Activated CD4-positive, alpha-beta T cell treated with anti-CD3 and anti-CD28 coated beads, Interleukin-2, amount 10 ng/mL, durations not matched to agents 24 days and 14 days (primary cell): ENCODE measurements at regions not wholly inside any gene's neighbourhood (a gene's known extent, or its start where the extent isn't known, plus 50 kb on each side); places are given as distances from the start of the nearest gene placed in this dataset.
"Not testable (repeated sequence)": the region's sequence is repeated elsewhere in the genome, so short reads cannot be mapped to it uniquely, and the experiment has no call there.

Source experiments
- DNase-seq: peaks from one replicate; pipeline ENCODE4 v3.0.0; 2022
- H3K27ac Mint-ChIP-seq: one replicate; pipeline ENCODE4 v1.8.0; 2022; ENCODE audit warnings: mild to moderate bottlenecking, mixed read lengths
- H3K27me3 Mint-ChIP-seq: one replicate; pipeline ENCODE4 v1.8.0; 2022; ENCODE audit warnings: mixed read lengths
- H3K36me3 Mint-ChIP-seq: one replicate; pipeline ENCODE4 v1.8.0; 2022; ENCODE audit warnings: low read depth, mild to moderate bottlenecking, mixed read lengths
- H3K4me1 Mint-ChIP-seq: one replicate; pipeline ENCODE4 v1.8.0; 2021; ENCODE audit warnings: mixed read lengths
- H3K4me3 Mint-ChIP-seq: one replicate; pipeline ENCODE4 v1.8.0; 2022; ENCODE audit warnings: mild to moderate bottlenecking, moderate library complexity, mixed read lengths
- H3K9me3 Mint-ChIP-seq: one replicate; pipeline ENCODE4 v1.8.0; 2021; ENCODE audit warnings: mixed read lengths
- intact Hi-C: fragments of 100-400 bp; cut with micrococcal nuclease; formaldehyde crosslinking; loops from one replicate; pipeline ENCODE4 v1.15.1; 2023

DNA sequence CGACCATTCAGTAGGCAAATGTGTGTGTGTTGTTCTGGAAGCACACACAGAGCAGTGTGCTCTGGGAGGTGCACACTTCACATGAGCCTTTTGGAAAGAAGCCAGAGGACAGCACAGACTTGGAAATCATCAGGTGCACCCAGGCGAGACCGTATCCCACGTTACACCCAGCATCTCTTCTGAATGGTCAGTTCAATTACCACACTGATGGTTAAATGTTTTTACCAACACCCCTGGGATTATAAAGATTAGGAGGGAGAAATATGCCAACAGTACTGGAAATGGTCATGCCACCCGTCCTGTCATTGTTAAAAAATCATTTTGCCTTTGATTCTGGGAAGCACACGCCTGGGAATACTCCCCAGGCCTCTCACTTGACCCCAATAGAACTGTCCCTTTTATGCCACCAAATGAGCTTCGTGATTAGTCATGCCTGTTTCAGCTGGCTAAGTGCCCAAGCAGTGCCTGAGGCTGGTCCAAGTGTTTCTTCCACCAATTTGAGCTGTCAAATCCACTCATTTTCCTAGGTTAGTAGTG lies 183.7 kb downstream of the NRP2 start:
- Mint-ChIP-seq H3K9me3 (peaks cover 4% of the 10 kb centered on the region), H3K27me3 (peaks cover 37% of the 10 kb centered on the region), H3K4me1 (peaks cover 17% of the 10 kb centered on the region), H3K27ac (no peak overlapping the region), H3K36me3 (no peaks in the 10 kb centered on the region), H3K4me3 (no peak overlapping the region)
- intact Hi-C loops: no loop called here
- no peak for DNase-seq

DNA sequence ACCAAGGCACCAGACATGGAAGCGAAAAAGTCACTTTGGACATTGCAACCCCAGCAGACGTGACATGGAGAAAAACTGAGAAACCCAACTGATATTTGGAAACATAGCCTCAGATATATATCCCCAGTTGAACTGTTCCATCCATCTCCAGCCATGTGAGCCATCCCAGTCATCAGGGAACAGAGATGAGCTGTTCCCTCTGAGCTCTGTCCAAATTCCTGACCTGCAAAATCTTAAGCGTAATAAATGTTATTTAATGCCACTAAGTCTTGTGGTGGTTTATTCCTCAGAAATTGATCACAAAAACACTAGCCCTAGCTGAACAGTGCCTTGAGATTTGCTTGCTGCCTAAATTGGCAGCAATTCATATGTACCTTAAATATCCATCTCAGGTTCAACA lies 182.8 kb downstream of the NRP2 start:
- H3K27ac Mint-ChIP-seq: no peak overlapping the region
- H3K27me3 Mint-ChIP-seq: peaks cover 35% of the 10 kb centered on the region
- intact Hi-C loops: no loop called here

DNA sequence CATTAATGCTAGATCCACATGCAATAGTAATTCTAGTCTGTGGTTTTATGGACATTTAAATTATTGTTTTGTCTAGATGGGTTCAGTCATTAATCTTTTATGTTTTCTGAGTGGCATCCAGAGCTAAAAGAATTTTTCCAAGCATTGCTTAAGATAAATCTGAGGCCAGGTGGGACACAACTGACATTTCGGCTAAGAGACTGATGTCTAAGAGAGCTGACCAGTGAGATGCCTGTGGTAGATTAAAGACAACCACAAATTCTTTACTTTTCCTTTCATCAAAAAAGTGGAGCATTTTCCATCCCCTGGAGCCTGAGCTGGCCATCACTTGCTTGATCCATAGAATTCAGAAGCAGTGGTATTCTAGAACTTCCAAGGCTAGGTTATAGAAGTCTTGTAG lies 182.2 kb downstream of the NRP2 start:
- intact Hi-C loops: no loop called here

More for the DNA sequence above, 182.8 kb downstream of the NRP2 start:
- no peak for DNase-seq
- peaks cover 17% of the 10 kb centered on the region for H3K4me1 Mint-ChIP-seq
- H3K36me3 Mint-ChIP-seq: no peaks in the 10 kb centered on the region
- H3K9me3 Mint-ChIP-seq: peaks cover 4% of the 10 kb centered on the region
- no peak overlapping the region for H3K4me3 Mint-ChIP-seq

DNA sequence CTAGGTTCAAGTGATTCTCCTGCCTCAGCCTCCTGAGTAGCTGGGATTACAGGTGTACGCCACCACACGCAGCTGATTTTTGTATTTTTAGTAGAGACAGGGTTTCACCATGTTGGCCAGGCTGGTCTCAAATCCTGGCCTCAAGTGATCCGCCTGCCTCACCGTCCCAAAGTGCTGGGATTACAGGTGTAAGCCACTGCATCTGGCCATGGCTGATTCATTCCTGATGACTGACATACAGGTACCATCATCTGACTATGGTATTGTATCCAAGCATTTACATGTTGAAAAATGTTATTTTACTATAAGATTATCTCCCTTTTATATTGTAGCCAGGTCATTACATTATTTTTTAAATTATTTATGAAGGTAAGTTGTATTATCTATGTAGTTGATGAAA lies 180.5 kb downstream of the NRP2 start:
- DNase-seq, intact Hi-C loops, H3K4me3 Mint-ChIP-seq, H3K36me3 Mint-ChIP-seq, H3K27ac Mint-ChIP-seq, H3K9me3 Mint-ChIP-seq, H3K4me1 Mint-ChIP-seq: not testable (repeated sequence)
- peaks cover 38% of the 10 kb centered on the region for H3K27me3 Mint-ChIP-seq

More for the DNA sequence above, 182.2 kb downstream of the NRP2 start:
- no peak for DNase-seq
- H3K9me3 Mint-ChIP-seq: peaks cover 4% of the 10 kb centered on the region
- H3K4me3 Mint-ChIP-seq: no peak overlapping the region
- H3K4me1 Mint-ChIP-seq: peaks cover 16% of the 10 kb centered on the region
- H3K36me3 Mint-ChIP-seq: no peaks in the 10 kb centered on the region
- no peak overlapping the region for H3K27ac Mint-ChIP-seq
- peaks cover 36% of the 10 kb centered on the region for H3K27me3 Mint-ChIP-seq

DNA sequence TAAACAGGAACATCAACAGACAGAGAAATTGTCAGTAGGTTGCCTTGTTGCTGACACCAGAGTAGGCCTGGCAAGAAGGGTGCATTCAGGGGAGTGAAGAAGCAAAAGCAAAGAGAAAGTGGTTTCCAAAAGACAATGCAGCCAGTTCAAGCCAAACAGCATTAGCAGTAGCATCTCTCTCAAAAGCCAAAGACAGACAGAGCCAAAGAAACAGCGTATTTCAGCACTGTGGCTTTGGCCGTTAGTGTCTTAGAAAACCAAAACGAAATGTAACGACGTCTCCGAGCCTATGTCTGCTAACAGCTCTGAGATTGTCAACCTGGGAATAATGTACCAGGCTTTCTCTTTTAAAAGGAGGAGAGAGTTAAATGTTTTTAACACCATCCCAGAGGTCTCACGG lies 178.6 kb downstream of the NRP2 start:
- Mint-ChIP-seq H3K4me1 (no peaks in the 10 kb centered on the region), H3K27me3 (peaks cover 29% of the 10 kb centered on the region), H3K9me3 (no peaks in the 10 kb centered on the region), H3K4me3 (no peak overlapping the region), H3K27ac (no peak overlapping the region), H3K36me3 (no peaks in the 10 kb centered on the region)
- intact Hi-C loops: no loop called here
- DNase-seq: no peak

DNA sequence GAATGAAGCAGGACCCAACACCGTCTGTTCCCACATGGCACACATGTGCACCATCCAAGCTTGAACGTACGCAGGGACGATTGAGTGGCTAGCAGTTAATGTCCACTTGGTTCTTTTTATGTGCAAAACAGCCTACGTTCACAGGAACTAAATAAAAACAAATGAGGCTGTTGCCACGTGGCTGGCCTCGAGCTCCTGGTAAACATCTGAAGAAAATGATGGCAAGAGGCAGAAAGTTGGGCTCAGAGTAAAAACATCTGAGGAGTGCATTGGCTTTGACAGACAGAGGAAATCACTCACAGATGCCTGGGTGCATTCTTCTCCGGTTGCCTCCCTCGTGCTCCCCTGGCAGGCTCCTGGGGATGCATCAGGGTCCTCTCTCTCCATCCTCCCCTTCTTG lies 177.9 kb downstream of the NRP2 start:
- no peaks in the 10 kb centered on the region for H3K36me3 Mint-ChIP-seq
- H3K4me3 Mint-ChIP-seq: no peak overlapping the region

DNA sequence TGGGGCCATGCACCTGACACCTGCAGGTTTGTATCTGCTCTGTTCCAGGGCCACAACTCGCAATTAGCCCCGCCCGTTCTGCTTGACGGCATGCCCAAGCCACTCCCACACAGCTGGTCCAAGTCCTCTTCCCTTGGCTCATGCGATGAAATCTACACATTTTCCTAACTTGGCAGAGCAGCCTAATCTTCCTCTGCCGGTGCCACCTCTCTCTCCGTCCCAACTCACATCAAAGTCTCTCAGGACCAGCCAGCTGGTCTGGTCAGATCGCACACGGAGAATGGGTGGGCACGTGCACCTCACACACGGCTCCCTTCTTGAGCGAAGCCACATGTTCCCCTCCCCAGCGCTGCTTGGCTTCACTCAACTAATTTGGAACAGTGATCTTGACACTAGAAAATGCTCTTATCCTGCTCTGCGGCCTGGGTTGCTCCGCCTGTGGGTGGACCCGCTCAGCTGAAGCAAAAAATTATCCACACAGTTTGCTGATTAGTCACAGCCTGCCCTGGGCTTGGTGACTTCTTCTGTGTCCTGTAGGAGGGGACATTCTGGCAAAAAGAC lies 176.7 kb downstream of the NRP2 start:
- no peak overlapping the region for H3K4me3 Mint-ChIP-seq
- intact Hi-C loops: no loop called here
- H3K4me1 Mint-ChIP-seq: no peaks in the 10 kb centered on the region
- no peak overlapping the region for H3K27ac Mint-ChIP-seq
- no peaks in the 10 kb centered on the region for H3K9me3 Mint-ChIP-seq
- no peaks in the 10 kb centered on the region for H3K36me3 Mint-ChIP-seq
- no peak for DNase-seq
- H3K27me3 Mint-ChIP-seq: peaks cover 13% of the 10 kb centered on the region

More for the DNA sequence above, 177.9 kb downstream of the NRP2 start:
- Mint-ChIP-seq H3K9me3 (no peaks in the 10 kb centered on the region), H3K27ac (no peak overlapping the region), H3K4me1 (no peaks in the 10 kb centered on the region), H3K27me3 (peaks cover 24% of the 10 kb centered on the region)
- DNase-seq: no peak
- intact Hi-C loops: no loop called here

DNA sequence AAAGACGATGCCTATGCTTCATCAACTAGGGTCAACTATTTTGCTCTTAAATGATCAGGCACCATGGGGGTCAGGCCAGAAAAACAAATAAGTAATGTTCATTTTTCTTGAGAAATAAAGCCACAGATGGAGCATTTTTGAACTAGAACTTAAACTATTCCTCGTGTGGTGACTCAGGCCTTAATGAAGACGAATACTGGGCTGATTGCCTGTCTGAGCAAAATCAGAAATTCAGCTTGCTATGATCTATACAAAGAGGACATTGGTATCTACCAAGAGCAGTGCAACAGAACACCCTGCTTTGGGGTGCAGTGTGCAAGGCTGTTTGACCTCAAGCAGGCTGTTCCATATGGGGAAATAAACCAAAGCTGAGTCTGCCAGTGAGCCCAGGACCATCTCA lies 176.0 kb downstream of the NRP2 start:
- no peak overlapping the region for H3K27ac Mint-ChIP-seq
- H3K27me3 Mint-ChIP-seq: peaks cover 11% of the 10 kb centered on the region
- no peak for DNase-seq
- H3K4me1 Mint-ChIP-seq: no peaks in the 10 kb centered on the region
- intact Hi-C loops: no loop called here
- no peaks in the 10 kb centered on the region for H3K36me3 Mint-ChIP-seq
- no peak overlapping the region for H3K4me3 Mint-ChIP-seq
- H3K9me3 Mint-ChIP-seq: no peaks in the 10 kb centered on the region

DNA sequence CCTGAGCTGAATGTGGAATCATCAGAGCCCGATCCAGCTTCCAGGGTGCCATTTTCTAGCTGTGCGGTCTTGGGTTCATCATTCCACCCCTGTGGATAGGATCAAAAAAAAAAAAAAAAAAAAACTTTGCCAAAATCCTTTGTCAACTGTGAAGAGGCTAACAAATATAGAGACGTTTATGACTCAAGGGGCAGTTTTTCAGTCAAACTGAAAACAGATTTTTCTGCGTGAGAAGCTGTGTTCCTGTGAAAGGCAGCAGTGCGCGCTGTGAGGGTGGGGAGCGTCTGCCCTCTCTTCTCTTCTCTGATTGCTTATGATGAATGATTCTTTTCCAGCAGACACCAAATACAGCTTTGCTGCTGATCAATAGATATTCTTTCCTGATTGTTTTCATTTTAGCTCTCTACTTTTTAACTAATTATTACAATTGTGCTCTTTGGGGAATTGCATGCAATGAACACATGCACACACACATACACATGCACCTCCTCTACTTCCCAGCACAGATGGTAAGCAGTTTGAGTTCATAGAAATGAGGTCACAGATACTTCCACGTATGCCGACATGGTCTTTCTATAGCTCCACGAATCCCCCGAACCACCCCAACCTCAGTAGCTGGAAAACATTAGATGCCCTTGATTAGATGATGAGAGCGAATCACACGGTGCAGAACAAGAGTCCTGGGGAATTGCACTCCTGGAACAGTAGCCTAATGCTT lies 175.4 kb downstream of the NRP2 start:
- Mint-ChIP-seq H3K4me1 (no peaks in the 10 kb centered on the region), H3K4me3 (no peak overlapping the region), H3K36me3 (no peaks in the 10 kb centered on the region), H3K9me3 (no peaks in the 10 kb centered on the region), H3K27ac (no peak overlapping the region), H3K27me3 (peaks cover 10% of the 10 kb centered on the region)
- intact Hi-C loops: no loop called here
- no peak for DNase-seq

DNA sequence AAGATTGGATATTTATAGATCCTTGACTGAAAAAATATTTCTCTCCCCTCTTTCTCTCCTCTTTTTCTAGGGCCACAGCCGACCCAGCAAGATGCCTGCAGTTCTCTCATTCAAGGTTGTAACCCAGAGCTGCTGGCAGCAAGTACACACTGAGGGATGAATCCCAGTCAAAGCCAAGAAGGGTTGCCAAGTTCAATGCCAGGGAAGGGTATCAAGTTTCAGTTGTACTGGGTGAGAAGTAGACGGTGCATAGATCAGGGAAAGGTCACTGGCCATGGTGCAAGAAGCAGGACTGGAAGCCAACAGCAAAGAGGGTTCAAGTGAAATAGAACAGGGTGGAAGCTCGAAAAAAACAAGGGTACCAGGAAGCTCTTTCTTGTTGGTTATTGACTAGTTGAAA lies 170.2 kb downstream of the NRP2 start:
- Mint-ChIP-seq H3K27me3 (peaks cover 4% of the 10 kb centered on the region), H3K36me3 (no peaks in the 10 kb centered on the region), H3K4me1 (no peaks in the 10 kb centered on the region), H3K9me3 (no peaks in the 10 kb centered on the region), H3K27ac (no peak overlapping the region), H3K4me3 (no peak overlapping the region)
- intact Hi-C loops: no loop called here
- DNase-seq: no peak

DNA sequence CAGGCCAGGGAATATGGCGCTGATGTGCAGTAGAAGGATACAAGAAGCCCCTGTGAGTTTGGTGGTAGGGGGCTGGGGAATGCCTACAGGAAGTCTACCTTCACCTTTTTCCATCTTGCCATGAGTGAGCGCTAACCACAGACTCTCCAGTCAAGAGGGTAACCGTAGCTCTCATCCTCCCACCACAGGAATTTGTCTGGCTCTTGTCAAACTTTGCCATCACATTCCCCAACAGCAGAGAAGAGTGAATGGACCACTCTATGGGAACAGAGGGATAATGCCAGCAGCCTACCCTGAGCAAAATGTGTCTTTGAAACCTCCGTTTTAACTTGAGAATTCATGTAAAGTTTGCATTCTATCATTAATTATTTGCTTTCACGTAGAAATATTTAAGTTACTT lies 168.3 kb downstream of the NRP2 start:
- H3K27me3 Mint-ChIP-seq: peaks cover 4% of the 10 kb centered on the region
- intact Hi-C loops: no loop called here
- DNase-seq: no peak
- H3K4me3 Mint-ChIP-seq: no peak overlapping the region
- no peaks in the 10 kb centered on the region for H3K4me1 Mint-ChIP-seq
- H3K9me3 Mint-ChIP-seq: no peaks in the 10 kb centered on the region
- no peak overlapping the region for H3K27ac Mint-ChIP-seq
- H3K36me3 Mint-ChIP-seq: no peaks in the 10 kb centered on the region

DNA sequence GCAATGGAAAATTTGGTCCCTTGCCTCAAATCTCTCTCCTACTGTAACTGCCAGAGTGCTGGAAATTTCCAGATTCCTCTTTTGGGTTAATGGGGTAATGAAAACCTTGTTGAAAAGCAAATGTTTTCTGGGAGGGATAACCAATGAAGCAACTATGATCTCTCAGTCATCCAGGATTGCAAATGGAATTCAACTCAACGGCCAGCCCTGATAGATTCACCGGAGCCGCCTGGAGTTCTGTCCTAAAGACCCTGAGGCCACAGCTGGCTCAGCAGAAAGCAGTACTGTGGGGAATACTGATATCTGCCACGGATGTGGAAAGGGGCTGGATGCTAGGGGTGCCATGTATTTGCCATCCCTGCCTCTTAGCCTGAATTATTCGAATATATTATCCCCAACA lies 167.8 kb downstream of the NRP2 start:
- intact Hi-C loops: no loop called here
- Mint-ChIP-seq H3K4me1 (no peaks in the 10 kb centered on the region), H3K27ac (no peak overlapping the region), H3K9me3 (no peaks in the 10 kb centered on the region), H3K4me3 (no peak overlapping the region), H3K27me3 (peaks cover 4% of the 10 kb centered on the region), H3K36me3 (no peaks in the 10 kb centered on the region)
- no peak for DNase-seq

DNA sequence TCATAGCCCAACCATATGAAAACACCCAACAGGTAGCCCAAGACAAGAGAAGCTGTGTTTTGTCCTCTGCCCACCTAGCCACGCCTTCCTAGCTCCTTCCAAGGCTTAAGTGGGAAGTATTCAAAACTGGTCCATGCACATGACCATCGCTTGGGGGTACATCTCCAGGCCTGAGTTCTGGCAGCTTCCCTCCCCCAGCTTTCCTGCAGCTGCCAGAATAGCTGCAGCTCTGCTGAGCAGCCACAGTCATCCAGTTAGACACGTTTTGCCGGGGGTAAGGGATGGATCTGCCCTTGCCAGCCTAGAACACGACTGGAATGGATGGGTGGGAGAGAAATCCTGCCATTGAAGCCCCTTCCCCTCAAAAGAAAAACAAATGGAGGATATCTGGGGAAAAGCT lies 166.8 kb downstream of the NRP2 start:
- Mint-ChIP-seq H3K4me1 (no peaks in the 10 kb centered on the region), H3K36me3 (no peaks in the 10 kb centered on the region), H3K27me3 (peaks cover 4% of the 10 kb centered on the region), H3K27ac (no peak overlapping the region), H3K9me3 (no peaks in the 10 kb centered on the region), H3K4me3 (no peak overlapping the region)
- no peak for DNase-seq
- intact Hi-C loops: no loop called here

DNA sequence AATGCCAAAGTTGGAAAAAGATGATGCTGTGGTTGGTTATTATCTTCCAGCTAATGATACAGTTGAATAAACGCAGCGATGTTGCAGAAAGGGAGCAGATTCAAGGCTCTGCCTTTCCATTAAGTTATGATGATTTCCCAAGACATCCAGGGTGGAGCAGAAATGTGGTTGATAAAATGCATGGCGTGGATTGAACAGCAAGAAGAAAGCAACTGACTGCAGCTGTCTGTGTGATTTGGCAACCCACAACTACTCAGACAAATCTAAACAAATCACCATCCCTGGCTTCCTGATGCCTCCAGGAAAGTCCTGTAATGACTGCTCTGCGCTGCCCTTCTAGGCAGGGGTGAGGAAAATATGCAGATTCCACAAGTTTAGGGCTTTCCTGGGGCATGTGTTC lies 166.3 kb downstream of the NRP2 start:
- Mint-ChIP-seq H3K27me3 (peaks cover 4% of the 10 kb centered on the region), H3K4me1 (no peaks in the 10 kb centered on the region), H3K4me3 (no peak overlapping the region), H3K27ac (no peak overlapping the region), H3K9me3 (no peaks in the 10 kb centered on the region), H3K36me3 (no peaks in the 10 kb centered on the region)
- DNase-seq: no peak
- intact Hi-C loops: no loop called here
